ENCODE measurements at regions not wholly inside any gene's neighbourhood (a gene's known extent, or its start where the extent isn't known, plus 50 kb on each side); places are given as distances from the start of the nearest gene placed in this dataset.

DNA sequence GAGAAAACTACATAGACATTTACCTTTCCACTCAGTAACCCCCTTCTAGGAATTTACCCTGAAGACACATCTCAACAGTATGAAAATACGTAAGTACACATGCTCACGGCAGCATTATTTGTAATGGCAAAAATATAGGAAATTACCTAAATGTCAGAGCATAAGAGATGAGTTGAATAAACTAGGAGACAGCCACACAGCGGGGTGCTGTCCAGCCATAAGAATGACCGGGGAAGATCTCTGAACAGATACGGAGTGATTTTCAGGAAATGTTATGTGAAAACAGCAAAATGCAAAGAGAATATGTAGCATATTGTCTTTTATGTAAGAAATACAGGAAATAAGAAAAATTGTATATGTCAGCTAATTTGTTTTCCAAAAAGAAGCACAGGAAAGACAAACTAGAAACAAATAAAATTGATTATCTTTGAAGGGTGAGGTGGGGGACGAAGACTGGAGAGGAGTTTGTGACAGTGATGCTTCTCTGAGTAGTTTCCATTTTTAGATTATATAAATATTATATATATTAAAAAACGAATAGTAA is 195.4 kb downstream of the HAUS1 start:
- H3K4me3 Mint-ChIP-seq, result no peak overlapping the region
- intact Hi-C loops (cut with micrococcal nuclease), result no loop called here
- DNase-seq (no peak), ATAC-seq (ENCODE audit: low read depth) (no peak)
- no peaks in the 10 kb centered on the region for H3K36me3 Mint-ChIP-seq (ENCODE audit: low read depth)
- ChIA-PET CTCF (no interaction called here), POLR2A (no interaction called here)
- TF ChIP-seq, protein P1, sequence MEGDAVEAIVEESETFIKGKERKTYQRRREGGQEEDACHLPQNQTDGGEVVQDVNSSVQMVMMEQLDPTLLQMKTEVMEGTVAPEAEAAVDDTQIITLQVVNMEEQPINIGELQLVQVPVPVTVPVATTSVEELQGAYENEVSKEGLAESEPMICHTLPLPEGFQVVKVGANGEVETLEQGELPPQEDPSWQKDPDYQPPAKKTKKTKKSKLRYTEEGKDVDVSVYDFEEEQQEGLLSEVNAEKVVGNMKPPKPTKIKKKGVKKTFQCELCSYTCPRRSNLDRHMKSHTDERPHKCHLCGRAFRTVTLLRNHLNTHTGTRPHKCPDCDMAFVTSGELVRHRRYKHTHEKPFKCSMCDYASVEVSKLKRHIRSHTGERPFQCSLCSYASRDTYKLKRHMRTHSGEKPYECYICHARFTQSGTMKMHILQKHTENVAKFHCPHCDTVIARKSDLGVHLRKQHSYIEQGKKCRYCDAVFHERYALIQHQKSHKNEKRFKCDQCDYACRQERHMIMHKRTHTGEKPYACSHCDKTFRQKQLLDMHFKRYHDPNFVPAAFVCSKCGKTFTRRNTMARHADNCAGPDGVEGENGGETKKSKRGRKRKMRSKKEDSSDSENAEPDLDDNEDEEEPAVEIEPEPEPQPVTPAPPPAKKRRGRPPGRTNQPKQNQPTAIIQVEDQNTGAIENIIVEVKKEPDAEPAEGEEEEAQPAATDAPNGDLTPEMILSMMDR (IDR thresholded peaks at IDR 0.05), result no peak
- H3K9me3 Mint-ChIP-seq, result no peaks in the 10 kb centered on the region
- peaks cover 7% of the 10 kb centered on the region for H3K27me3 Mint-ChIP-seq
- no peak overlapping the region for H3K27ac Mint-ChIP-seq
- H3K4me1 Mint-ChIP-seq, result no peaks in the 10 kb centered on the region

DNA sequence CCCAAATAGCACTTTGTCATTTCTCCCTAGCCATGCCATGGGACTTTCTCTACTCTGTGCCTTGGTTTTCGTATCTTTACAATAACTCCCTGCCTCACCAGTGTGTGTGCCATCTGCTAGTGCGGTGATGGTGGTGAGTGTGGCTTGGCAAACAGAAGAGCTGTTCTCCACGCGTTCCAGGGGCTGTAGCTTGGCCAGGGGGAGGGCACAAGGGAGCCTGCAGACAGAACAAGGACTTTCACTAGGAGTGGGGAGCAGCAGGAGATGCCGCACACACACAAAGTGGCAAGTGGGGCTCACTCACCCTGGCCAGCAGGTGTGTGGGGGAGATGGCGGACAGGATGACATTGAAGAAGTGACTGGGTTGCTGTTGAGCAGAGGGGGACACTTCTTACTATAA is 196.9 kb downstream of the HAUS1 start:
- intact Hi-C loops (cut with micrococcal nuclease), result no loop called here
- POLR2A ChIA-PET, result no interaction called here
- ATAC-seq (ENCODE audit: low read depth) (no peak), DNase-seq (no peak)
- Mint-ChIP-seq H3K4me3 (no peak overlapping the region), H3K27ac (no peak overlapping the region), H3K36me3 (ENCODE audit: low read depth) (no peaks in the 10 kb centered on the region), H3K27me3 (peaks cover 7% of the 10 kb centered on the region), H3K9me3 (no peaks in the 10 kb centered on the region), H3K4me1 (no peaks in the 10 kb centered on the region)
- CTCF ChIA-PET, result interaction anchor here (1.1 kb wide), 1 partner anchor 20 kb away, joined by 3 read pairs; no protein-coding TSS in a partner anchor
- TF ChIP-seq, protein P1 (IDR thresholded peaks at IDR 0.05), result no peak

- Mint-ChIP-seq H3K4me3 (no peak overlapping the region), H3K36me3 (ENCODE audit: low read depth) (no peaks in the 10 kb centered on the region), H3K27ac (no peak overlapping the region), H3K4me1 (no peaks in the 10 kb centered on the region), H3K27me3 (peaks cover 10% of the 10 kb centered on the region), H3K9me3 (peaks cover 4% of the 10 kb centered on the region)
- ChIA-PET CTCF (interaction anchor here (1.1 kb wide), 1 partner anchor 20 kb away, joined by 3 read pairs; no protein-coding TSS in a partner anchor), POLR2A (no interaction called here)
- DNase-seq (no peak), ATAC-seq (ENCODE audit: low read depth) (no peak)
- TF ChIP-seq, protein P1 (IDR thresholded peaks at IDR 0.05), result no peak
- intact Hi-C loops (cut with micrococcal nuclease), result no loop called here
Observed at GRCh38 chr18:46301571-46301970, 197.4 kb downstream of the HAUS1 start.

DNA sequence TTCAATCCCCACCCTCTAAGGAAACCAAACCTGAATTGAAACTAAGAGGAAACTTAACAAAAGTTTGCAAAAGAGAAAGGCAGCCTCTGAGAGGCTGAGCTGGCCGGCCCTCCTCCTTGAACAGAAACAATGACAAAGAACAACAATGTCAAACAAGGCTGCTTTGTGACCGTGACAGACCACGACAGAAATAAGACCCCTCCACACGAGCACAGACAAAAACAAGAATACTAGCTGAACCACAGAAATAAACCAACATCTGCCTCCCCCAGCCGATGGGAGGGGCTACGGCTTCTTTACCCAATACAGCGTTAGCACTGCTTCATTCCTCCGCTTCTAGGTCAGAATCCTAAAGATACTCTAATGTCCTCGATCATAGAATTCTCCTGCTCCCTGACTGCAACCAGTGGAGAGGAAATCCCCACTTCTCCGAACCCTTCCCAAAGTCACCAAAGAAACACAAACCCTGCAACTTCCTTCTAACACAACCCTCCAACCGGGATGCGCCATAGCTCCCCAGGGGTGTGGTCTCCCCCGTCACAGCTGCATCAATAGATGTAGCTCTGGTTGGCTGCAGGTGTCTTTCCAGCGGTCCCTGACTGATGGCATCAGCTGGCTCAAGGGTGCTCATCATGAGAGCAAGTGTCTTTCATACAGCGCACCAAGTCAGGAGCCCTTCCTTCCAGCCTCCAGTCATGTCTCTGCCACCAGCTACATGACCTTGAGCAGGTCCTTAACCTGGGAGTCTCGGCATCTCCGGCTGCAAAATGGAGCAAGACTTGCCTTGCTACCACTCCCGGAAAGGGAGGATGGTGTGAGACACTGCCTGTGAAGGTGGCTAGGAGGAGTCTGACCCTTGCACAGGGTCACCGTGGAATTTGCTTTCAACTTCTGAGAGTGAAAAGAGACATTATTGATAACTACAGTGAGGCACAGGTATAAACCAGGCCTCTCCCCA is 198.6 kb downstream of the HAUS1 start:
- DNase-seq (no peak), ATAC-seq (ENCODE audit: low read depth) (no peak)
- Mint-ChIP-seq H3K36me3 (ENCODE audit: low read depth) (no peaks in the 10 kb centered on the region), H3K27me3 (peaks cover 13% of the 10 kb centered on the region), H3K27ac (no peak overlapping the region), H3K9me3 (peaks cover 6% of the 10 kb centered on the region), H3K4me3 (no peak overlapping the region), H3K4me1 (no peaks in the 10 kb centered on the region)
- CTCF ChIA-PET, result no interaction called here
- intact Hi-C loops (cut with micrococcal nuclease), result no loop called here
- POLR2A ChIA-PET, result no interaction called here
- TF ChIP-seq, protein P1 (IDR thresholded peaks at IDR 0.05), result no peak

DNA sequence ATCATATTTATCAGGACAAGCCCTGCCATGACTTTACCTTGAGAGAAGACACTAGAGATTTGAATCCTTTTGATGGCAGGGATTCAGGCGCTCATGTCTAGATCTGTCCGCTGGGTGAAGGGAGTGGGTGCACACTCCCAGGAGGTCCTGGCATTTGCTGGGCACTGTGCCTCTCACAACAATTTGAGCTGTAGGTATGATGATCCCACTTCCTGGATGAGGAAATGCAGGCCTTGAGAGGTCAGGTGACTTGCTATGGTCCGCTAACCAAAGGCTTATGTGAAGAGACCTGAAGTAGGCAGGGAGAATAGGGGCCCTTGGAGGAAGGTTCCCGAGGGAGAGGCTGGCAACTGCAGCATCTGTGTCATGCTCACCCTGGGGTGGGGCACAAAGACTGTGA is 206.1 kb downstream of the HAUS1 start:
- H3K27me3 Mint-ChIP-seq, result peaks cover 8% of the 10 kb centered on the region
- H3K4me3 Mint-ChIP-seq, result no peak overlapping the region
- CTCF ChIA-PET, result no interaction called here
- ATAC-seq (ENCODE audit: low read depth), result no peak
- peaks cover 6% of the 10 kb centered on the region for H3K9me3 Mint-ChIP-seq
- POLR2A ChIA-PET, result no interaction called here
- intact Hi-C loops (cut with micrococcal nuclease), result no loop called here
- H3K36me3 Mint-ChIP-seq (ENCODE audit: low read depth), result no peaks in the 10 kb centered on the region
- no peak overlapping the region for H3K27ac Mint-ChIP-seq
- DNase-seq, result no peak
- no peaks in the 10 kb centered on the region for H3K4me1 Mint-ChIP-seq
- TF ChIP-seq, protein P1 (IDR thresholded peaks at IDR 0.05), result no peak

Data from activated B cell treated with CpG ODN at 0.5 μM for 24 hours (primary cell).